H1 (cell line): ENCODE measurements at regions not wholly inside any gene's neighbourhood (a gene's known extent, or its start where the extent isn't known, plus 50 kb on each side); places are given as distances from the start of the nearest gene placed in this dataset.

Source experiments
- CBX8 ChIP-seq: fragments of 300-800, 300-1000 bp; sonication (generic); IDR thresholded peaks from 2 replicates; pipeline ENCODE4 v1.7.1; 2016; ENCODE audit warnings: low read depth, low read length, borderline replicate concordance
- EP300 ChIP-seq, 2 experiments: IDR thresholded peaks; 1 replicate in 1 of 2; 2 replicates in 1 of 2; pipeline ENCODE4 v1.6.1; 2011 to 2012; ENCODE audit warnings: low read depth in 2 of 2, low read length in 2 of 2, mild to moderate bottlenecking in 2 of 2, borderline replicate concordance in 1 of 2, inconsistent platforms in 1 of 2, moderate library complexity in 1 of 2
- HDAC6 ChIP-seq: IDR thresholded peaks from one replicate; pipeline ENCODE4 v1.7.1; 2012; ENCODE audit warnings: low read depth, mild to moderate bottlenecking, inconsistent platforms, low read length, moderate library complexity
- POU5F1 ChIP-seq: IDR thresholded peaks from 2 replicates; pipeline ENCODE4 v1.6.1; 2011; ENCODE audit warnings: low read depth, mild to moderate bottlenecking, low read length, moderate library complexity
- SAP30 ChIP-seq: fragments of 300-600 bp; sonication (generic); IDR thresholded peaks from 2 replicates; pipeline ENCODE4 v1.7.1; 2012; ENCODE audit warnings: low read length, moderate library complexity, mild to moderate bottlenecking, inconsistent platforms; ENCODE audit not compliant: insufficient read depth, insufficient replicate concordance
- TAF1 ChIP-seq: IDR thresholded peaks from 2 replicates; pipeline ENCODE4 v1.6.1; 2011; ENCODE audit warnings: mild to moderate bottlenecking, low read depth, low read length
- TF ChIP-seq, protein P1 (sequence below): fragments of 300-600 bp; sonication (generic); IDR thresholded peaks from 2 replicates; pipeline ENCODE4 v1.7.1; 2012; ENCODE audit warnings: low read length, moderate library complexity, mild to moderate bottlenecking, inconsistent platforms; ENCODE audit not compliant: insufficient replicate concordance
- TF ChIP-seq, protein P2 (sequence below): IDR thresholded peaks from 2 replicates; pipeline ENCODE4 v1.6.1; 2011; ENCODE audit warnings: low read depth, mild to moderate bottlenecking, low read length; ENCODE audit not compliant: insufficient read depth
- TF ChIP-seq, protein P3 (sequence below): IDR thresholded peaks from 2 replicates; pipeline ENCODE4 v1.6.1; 2012; ENCODE audit warnings: inconsistent platforms

DNA sequence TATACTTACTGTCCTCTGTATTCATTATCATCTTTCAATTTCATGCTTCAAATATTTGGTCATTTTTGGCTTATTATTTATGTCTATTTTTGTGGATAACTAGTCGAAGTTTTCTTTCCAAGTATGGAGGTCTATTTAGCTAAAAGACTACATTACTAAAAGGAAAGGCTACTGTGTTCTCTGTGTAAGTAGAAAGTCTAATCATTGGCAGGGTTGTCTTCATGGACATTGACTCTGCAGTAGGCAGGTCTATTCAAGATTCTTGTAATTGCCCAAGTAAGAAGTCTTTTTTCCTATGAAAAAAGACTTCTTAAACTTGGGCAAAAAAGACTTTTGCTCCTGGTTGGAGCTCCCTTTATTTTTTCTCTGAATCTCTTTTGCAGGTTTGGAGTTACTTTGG is 368.6 kb upstream of the GRM7 start (continued):
- TF ChIP-seq, protein P1, sequence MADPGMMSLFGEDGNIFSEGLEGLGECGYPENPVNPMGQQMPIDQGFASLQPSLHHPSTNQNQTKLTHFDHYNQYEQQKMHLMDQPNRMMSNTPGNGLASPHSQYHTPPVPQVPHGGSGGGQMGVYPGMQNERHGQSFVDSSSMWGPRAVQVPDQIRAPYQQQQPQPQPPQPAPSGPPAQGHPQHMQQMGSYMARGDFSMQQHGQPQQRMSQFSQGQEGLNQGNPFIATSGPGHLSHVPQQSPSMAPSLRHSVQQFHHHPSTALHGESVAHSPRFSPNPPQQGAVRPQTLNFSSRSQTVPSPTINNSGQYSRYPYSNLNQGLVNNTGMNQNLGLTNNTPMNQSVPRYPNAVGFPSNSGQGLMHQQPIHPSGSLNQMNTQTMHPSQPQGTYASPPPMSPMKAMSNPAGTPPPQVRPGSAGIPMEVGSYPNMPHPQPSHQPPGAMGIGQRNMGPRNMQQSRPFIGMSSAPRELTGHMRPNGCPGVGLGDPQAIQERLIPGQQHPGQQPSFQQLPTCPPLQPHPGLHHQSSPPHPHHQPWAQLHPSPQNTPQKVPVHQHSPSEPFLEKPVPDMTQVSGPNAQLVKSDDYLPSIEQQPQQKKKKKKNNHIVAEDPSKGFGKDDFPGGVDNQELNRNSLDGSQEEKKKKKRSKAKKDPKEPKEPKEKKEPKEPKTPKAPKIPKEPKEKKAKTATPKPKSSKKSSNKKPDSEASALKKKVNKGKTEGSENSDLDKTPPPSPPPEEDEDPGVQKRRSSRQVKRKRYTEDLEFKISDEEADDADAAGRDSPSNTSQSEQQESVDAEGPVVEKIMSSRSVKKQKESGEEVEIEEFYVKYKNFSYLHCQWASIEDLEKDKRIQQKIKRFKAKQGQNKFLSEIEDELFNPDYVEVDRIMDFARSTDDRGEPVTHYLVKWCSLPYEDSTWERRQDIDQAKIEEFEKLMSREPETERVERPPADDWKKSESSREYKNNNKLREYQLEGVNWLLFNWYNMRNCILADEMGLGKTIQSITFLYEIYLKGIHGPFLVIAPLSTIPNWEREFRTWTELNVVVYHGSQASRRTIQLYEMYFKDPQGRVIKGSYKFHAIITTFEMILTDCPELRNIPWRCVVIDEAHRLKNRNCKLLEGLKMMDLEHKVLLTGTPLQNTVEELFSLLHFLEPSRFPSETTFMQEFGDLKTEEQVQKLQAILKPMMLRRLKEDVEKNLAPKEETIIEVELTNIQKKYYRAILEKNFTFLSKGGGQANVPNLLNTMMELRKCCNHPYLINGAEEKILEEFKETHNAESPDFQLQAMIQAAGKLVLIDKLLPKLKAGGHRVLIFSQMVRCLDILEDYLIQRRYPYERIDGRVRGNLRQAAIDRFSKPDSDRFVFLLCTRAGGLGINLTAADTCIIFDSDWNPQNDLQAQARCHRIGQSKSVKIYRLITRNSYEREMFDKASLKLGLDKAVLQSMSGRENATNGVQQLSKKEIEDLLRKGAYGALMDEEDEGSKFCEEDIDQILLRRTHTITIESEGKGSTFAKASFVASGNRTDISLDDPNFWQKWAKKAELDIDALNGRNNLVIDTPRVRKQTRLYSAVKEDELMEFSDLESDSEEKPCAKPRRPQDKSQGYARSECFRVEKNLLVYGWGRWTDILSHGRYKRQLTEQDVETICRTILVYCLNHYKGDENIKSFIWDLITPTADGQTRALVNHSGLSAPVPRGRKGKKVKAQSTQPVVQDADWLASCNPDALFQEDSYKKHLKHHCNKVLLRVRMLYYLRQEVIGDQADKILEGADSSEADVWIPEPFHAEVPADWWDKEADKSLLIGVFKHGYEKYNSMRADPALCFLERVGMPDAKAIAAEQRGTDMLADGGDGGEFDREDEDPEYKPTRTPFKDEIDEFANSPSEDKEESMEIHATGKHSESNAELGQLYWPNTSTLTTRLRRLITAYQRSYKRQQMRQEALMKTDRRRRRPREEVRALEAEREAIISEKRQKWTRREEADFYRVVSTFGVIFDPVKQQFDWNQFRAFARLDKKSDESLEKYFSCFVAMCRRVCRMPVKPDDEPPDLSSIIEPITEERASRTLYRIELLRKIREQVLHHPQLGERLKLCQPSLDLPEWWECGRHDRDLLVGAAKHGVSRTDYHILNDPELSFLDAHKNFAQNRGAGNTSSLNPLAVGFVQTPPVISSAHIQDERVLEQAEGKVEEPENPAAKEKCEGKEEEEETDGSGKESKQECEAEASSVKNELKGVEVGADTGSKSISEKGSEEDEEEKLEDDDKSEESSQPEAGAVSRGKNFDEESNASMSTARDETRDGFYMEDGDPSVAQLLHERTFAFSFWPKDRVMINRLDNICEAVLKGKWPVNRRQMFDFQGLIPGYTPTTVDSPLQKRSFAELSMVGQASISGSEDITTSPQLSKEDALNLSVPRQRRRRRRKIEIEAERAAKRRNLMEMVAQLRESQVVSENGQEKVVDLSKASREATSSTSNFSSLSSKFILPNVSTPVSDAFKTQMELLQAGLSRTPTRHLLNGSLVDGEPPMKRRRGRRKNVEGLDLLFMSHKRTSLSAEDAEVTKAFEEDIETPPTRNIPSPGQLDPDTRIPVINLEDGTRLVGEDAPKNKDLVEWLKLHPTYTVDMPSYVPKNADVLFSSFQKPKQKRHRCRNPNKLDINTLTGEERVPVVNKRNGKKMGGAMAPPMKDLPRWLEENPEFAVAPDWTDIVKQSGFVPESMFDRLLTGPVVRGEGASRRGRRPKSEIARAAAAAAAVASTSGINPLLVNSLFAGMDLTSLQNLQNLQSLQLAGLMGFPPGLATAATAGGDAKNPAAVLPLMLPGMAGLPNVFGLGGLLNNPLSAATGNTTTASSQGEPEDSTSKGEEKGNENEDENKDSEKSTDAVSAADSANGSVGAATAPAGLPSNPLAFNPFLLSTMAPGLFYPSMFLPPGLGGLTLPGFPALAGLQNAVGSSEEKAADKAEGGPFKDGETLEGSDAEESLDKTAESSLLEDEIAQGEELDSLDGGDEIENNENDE: no peak
- TF ChIP-seq, protein P2, sequence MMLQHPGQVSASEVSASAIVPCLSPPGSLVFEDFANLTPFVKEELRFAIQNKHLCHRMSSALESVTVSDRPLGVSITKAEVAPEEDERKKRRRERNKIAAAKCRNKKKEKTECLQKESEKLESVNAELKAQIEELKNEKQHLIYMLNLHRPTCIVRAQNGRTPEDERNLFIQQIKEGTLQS: no peak
- no peak for TF ChIP-seq HDAC6
- TF ChIP-seq SAP30: no peak
- TF ChIP-seq EP300 (IDR thresholded peaks at IDR 0.05; ENCODE audit: borderline replicate concordance in 1 of 2, low read depth in 2 of 2, low read length in 2 of 2): no peak
- no peak for TF ChIP-seq TAF1
- TF ChIP-seq CBX8: no peak
- TF ChIP-seq POU5F1: no peak
- TF ChIP-seq, protein P3, sequence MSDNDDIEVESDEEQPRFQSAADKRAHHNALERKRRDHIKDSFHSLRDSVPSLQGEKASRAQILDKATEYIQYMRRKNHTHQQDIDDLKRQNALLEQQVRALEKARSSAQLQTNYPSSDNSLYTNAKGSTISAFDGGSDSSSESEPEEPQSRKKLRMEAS: no peak
